ENCODE measurements at regions not wholly inside any gene's neighbourhood (a gene's known extent, or its start where the extent isn't known, plus 50 kb on each side); places are given as distances from the start of the nearest gene placed in this dataset.

- intact Hi-C loops (cut with DNase I): no loop called here
- DNase-seq (ENCODE audit: low spot score): no peak
Observed at GRCh38 chr5:61262080-61262479, 70.0 kb upstream of the ZSWIM6 start.

DNA sequence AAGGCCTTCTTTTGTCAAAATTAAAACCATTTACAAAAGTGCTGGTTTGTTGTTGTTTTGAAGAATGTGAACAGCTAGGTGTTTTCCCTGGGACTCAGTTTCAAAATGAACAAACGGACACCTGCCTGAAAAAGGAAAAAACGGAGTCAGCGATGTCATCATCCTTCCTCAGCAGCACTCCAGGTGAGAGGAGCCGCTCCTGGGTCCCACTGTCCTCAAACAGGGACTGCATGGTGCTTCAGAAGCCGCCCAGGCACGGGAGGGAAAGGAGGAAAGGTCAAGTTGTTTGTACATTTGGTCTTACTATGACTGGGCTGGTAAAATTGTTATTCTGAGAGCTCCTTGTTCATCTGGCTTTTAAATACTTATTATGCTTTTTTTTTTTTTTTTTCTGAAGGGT lies 69.0 kb upstream of the ZSWIM6 start:
- intact Hi-C loops (cut with DNase I): no loop called here
- DNase-seq (ENCODE audit: low spot score): no peak

- intact Hi-C loops (cut with DNase I): no loop called here
Observed at GRCh38 chr5:61263561-61264272, 68.3 kb upstream of the ZSWIM6 start.

GRCh38 chr5:61264273-61264661 lies 67.8 kb upstream of the ZSWIM6 start:
- intact Hi-C loops (cut with DNase I): no loop called here
- no peak for DNase-seq (ENCODE audit: low spot score)

More at GRCh38 chr5:61263561-61264272, 68.3 kb upstream of the ZSWIM6 start:
- DNase-seq (ENCODE audit: low spot score): no peak

DNA sequence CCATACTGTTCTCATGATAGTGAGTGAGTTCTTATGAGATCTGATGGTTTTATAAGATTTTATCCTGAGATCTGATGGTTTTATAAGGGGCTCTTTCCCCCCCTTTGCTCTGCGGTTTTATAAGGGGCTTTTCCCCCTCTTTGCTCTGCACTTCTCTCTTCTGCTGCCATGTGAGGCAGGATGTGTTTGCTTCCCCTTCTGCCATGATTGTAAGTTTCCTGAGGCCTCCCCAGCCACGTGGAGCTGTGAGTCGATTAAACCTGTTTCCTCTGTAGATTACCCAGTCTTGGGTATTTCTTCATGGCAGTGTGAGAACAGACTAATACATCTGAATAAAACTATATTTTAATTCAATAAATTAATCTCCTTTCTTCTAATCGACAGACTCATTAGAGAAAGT lies 64.9 kb upstream of the ZSWIM6 start:
- no peak for DNase-seq (ENCODE audit: low spot score)
- intact Hi-C loops (cut with DNase I): no loop called here

DNA sequence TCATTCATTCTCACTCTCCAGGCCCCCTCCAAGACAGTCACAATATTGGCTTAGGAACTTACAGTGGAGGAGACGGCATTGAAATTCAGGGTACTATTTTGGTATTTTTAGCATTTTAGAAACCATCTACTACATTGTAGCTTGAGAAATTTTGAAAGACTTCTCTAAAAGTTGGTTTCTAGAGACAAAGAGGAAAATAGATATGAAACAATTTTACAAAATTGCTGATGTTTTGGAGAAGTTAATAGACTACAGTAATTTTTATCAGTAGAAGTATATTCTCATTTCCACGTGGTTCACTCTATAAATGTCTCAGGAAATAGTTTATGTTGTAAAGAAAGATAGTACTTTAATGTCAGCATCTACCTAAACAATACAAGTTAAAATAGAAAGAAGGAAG lies 63.2 kb upstream of the ZSWIM6 start:
- intact Hi-C loops (cut with DNase I): no loop called here
- DNase-seq (ENCODE audit: low spot score): no peak

DNA sequence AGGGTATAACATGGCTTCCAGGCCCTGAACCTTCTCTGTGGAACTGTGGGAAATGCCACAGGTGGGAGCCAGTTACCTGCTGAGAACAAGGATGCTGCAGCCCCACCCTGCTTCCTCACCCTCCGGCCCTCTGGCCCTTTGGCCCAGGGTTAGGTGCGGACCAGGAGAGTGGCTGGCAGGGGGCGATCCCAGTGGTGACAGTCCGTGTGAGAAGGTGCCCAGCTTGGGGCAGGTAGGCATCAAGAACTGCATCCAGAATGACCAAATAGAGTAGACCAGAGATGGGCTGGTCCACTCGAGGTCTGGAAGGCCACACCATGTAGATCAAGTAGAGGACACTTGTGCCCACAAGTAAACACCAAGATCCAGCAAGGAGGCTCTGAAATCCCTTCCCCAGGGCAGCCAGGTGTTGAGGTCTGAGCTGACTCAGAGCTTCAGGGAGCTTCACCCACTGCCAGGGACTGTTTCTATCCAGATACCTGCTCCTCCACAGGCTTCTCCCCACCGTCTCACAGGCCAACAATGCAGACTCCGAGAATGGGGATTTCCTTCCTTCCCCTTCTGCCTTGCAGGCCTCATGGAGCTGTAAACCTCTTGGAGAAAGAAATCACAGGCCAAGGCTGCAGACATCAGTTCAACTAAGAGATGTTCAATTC lies 61.4 kb upstream of the ZSWIM6 start:
- DNase-seq (ENCODE audit: low spot score): no peak
- intact Hi-C loops (cut with DNase I): no loop called here

- intact Hi-C loops (cut with DNase I): no loop called here
- no peak for DNase-seq (ENCODE audit: low spot score)
Observed at GRCh38 chr5:61272688-61273087, 59.4 kb upstream of the ZSWIM6 start.

DNA sequence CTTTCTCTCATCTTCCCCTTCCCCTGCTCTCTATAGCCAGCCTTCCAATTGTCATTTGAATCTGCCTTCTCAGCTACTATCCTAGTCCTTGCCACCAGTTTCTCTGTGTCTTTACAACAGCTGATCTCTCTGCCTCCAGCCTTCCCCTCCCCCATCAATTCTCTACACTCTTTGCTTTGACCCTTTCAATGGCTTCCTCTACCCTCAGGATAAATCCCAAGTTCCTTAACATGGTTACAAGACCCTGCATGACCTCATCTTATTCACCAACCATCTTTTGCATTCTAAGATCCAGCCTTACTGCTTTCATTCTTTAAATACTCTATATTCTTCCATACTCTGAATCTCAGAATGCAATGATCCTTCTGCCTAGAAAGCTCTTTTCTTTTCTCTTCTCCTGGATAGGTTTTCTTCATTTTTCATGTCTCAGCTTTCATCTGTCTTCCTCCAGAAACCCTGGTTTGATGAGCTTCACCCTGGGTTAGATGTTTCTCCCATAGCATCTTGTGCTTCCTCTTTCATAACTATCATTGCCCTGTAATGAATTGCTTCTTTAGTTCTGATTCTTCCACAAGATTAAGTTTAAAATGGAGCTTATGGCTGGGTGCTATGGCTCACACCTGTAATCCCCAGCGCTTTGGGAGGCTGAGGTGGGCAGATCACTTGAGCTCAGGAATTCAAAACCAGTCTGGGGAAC lies 58.6 kb upstream of the ZSWIM6 start:
- DNase-seq (ENCODE audit: low spot score): no peak
- intact Hi-C loops (cut with DNase I): no loop called here

DNA sequence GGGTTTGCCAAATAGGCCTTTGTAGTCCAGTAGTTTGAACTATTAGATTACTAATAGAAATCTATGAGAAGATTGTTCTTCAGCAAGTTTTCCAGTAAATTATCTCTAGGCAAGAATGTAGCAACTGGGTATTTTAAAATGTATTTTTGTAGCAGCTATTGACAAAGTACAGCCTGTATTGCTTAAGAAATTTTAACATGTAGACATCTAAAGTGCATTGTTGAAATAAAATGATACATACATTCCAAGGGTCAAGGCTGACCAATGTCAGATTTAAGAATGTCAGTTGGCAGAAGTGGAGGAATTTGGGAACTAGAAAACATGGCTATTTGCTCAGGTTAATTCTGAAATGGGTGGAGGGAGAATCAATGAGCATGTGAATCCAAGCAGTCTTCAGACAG lies 57.5 kb upstream of the ZSWIM6 start:
- intact Hi-C loops (cut with DNase I): no loop called here
- no peak for DNase-seq (ENCODE audit: low spot score)

DNA sequence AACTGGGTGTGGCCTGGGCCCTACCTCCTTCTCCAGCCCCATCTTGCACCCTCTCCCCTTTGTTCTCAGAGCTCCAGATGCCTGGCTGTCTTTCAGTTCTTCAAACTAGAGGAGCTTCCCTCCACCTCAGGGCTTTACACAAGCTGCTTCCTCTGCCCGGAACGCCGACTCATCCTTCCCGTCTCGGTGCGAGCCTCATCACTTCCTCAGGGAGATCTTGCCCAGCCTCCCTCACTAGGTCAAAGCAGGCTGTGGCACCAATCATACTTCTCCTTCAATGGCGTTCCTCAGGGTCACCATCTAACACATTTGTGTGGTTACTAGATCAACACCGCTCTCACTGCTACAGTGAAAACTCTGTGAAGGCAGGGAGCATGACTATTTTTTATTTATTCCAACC lies 56.2 kb upstream of the ZSWIM6 start:
- peak; percentile 92 for DNase-seq (ENCODE audit: low spot score)
- intact Hi-C loops (cut with DNase I): no loop called here

- intact Hi-C loops (cut with DNase I): no loop called here
- no peak for DNase-seq (ENCODE audit: low spot score)
Observed at GRCh38 chr5:61277190-61277589, 54.9 kb upstream of the ZSWIM6 start.

DNA sequence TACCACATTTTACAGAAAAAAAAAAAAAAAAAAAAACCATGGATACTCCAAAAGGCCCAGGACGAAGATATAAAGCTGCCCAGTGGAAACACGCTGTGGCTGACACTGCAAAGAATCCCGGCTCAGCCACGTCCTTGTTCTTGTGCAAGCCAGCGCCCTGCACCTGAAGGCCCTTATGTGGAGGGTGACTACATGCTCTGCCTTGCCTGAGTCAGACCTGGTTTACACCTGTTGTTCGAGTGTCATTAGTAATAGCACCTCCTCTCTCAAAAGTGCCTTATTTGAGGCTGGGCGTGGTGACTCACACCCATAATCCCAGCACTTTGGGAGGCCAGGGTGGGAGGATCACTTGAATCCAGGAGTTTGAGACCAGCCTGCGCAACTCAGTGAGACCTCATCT lies 54.3 kb upstream of the ZSWIM6 start:
- intact Hi-C loops (cut with DNase I): no loop called here
- no peak for DNase-seq (ENCODE audit: low spot score)

GRCh38 chr5:61279725-61280124 lies 52.3 kb upstream of the ZSWIM6 start:
- no peak for DNase-seq (ENCODE audit: low spot score)
- intact Hi-C loops (cut with DNase I): no loop called here

GRCh38 chr5:61280205-61280604 lies 51.9 kb upstream of the ZSWIM6 start:
- no peak for DNase-seq (ENCODE audit: low spot score)
- intact Hi-C loops (cut with DNase I): no loop called here

- DNase-seq (ENCODE audit: low spot score): no peak
- intact Hi-C loops (cut with DNase I): no loop called here
Observed at GRCh38 chr5:61280761-61281427, 51.2 kb upstream of the ZSWIM6 start.

DNA sequence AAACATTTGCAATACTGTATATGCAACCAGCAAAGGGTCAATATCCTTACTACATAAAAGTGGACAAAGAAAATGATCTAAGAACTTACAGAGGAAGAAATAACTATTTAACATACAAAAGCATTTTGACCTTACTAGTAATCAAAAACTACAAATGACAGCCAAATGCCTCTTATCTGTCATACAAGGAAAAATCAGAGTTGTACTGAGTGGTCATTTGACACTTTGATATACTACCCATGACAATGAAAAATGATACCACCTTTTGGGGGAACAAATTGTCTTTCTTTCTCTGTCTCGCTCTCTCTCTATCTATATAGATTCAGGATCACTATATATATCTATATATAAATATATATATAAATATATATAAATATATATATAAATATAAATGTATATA lies 50.4 kb upstream of the ZSWIM6 start:
- intact Hi-C loops (cut with DNase I): no loop called here
- DNase-seq (ENCODE audit: low spot score): no peak

All from posterior vena cava (tissue), 2 donors.